ENCODE measurements at regions not wholly inside any gene's neighbourhood (a gene's known extent, or its start where the extent isn't known, plus 50 kb on each side); places are given as distances from the start of the nearest gene placed in this dataset.

DNA sequence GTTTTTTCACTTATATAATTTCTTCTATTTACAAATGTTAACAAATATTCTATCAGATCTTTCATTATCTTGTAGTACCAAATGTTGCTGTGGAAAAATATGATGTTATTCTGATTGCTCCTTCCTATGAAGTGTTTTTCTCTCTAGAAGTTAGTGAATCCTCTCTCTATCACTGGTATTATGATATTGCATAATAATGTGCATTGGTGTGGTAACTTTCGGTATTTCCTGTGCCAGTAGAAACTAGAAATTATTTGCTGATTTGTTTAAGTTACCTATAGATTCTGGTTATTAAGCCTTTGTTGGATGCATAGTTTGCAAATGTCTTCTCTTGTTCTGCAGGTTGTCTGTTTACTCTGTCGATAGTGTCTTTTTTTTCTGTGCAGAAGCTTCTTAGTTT is 342.5 kb downstream of the CENPW start:
- TF ChIP-seq EZH2phosphoT487 (IDR thresholded peaks at IDR 0.05; ENCODE audit: borderline replicate concordance, low read length) (no peak), EZH2 (IDR thresholded peaks at IDR 0.05; ENCODE audit: low read length, unreplicated experiment) (no peak)
- TF ChIP-seq, protein P1, sequence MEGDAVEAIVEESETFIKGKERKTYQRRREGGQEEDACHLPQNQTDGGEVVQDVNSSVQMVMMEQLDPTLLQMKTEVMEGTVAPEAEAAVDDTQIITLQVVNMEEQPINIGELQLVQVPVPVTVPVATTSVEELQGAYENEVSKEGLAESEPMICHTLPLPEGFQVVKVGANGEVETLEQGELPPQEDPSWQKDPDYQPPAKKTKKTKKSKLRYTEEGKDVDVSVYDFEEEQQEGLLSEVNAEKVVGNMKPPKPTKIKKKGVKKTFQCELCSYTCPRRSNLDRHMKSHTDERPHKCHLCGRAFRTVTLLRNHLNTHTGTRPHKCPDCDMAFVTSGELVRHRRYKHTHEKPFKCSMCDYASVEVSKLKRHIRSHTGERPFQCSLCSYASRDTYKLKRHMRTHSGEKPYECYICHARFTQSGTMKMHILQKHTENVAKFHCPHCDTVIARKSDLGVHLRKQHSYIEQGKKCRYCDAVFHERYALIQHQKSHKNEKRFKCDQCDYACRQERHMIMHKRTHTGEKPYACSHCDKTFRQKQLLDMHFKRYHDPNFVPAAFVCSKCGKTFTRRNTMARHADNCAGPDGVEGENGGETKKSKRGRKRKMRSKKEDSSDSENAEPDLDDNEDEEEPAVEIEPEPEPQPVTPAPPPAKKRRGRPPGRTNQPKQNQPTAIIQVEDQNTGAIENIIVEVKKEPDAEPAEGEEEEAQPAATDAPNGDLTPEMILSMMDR (conservative IDR thresholded peaks at IDR 0.05; ENCODE audit: low read depth, low read length) = no peak
- ATAC-seq = no peak
- BruUV-seq (replicated peaks) = no TSS peak

DNA sequence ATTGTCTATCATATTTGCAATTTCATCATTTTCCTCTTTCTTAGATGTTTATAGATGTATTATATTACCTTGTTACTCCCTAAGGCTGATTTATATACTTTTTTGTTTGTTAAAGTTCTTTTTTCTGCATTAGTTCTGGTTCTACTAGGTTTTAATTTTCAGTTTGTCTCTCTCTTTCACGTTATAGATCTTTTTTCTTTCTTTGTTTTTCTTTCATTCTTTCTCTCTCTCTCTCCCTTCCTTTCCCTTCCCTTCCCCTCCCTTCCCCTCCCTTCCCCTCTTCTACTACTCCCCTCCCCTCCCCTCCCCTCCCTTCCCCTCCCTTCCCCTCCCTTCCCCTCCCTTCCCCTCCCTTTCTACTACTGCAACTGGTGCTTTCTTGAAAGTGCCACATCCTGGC is 345.3 kb downstream of the CENPW start:
- intact Hi-C loops (cut with micrococcal nuclease) = no loop called here
- no peak overlapping the region for H3K9ac ChIP-seq (ENCODE audit: low read length)
- ChIA-PET POLR2A (ENCODE audit: unreplicated experiment) (no interaction called here), CTCF (no interaction called here)
- no peaks in the 10 kb centered on the region for H3K36me3 ChIP-seq (ENCODE audit: low read depth, low read length)
- H3K27ac ChIP-seq (ENCODE audit: low read length) = no peak overlapping the region
- ATAC-seq (no peak), DNase-seq (no peak)
- no peaks in the 10 kb centered on the region for H4K20me1 ChIP-seq (ENCODE audit: low read length)
- H3K79me2 ChIP-seq (ENCODE audit: low read length) = no peaks in the 10 kb centered on the region
- H3K4me2 ChIP-seq (ENCODE audit: low read length) = no peak overlapping the region
- H3K4me1 ChIP-seq (ENCODE audit: insufficient read depth, low read length) = no peaks in the 10 kb centered on the region
- no TSS peak for BruUV-seq (replicated peaks)
- H3F3A ChIP-seq (ENCODE audit: low read length, unreplicated experiment) = no peaks in the 10 kb centered on the region
- H3K4me3 ChIP-seq (ENCODE audit: low read length) = no peak overlapping the region
- TF ChIP-seq, protein P1 (conservative IDR thresholded peaks at IDR 0.05; ENCODE audit: low read depth, low read length) = no peak
- TF ChIP-seq EZH2phosphoT487 (IDR thresholded peaks at IDR 0.05; ENCODE audit: borderline replicate concordance, low read length) (no peak), EZH2 (IDR thresholded peaks at IDR 0.05; ENCODE audit: low read length, unreplicated experiment) (no peak)
- H3K9me3 ChIP-seq (ENCODE audit: low read length) = no peaks in the 10 kb centered on the region
- H3K27me3 ChIP-seq (ENCODE audit: low read length) = no peaks in the 10 kb centered on the region
- no peak overlapping the region for H2AFZ ChIP-seq (ENCODE audit: low read length)
- H3K9me2 ChIP-seq (replicated peaks; ENCODE audit: low read length) = no peaks in the 10 kb centered on the region

More for the DNA sequence above, 342.5 kb downstream of the CENPW start:
- Histone ChIP-seq H3K36me3 (ENCODE audit: low read depth, low read length) (no peaks in the 10 kb centered on the region), H3K4me2 (ENCODE audit: low read length) (no peak overlapping the region), H3K9me3 (ENCODE audit: low read length) (no peaks in the 10 kb centered on the region), H4K20me1 (ENCODE audit: low read length) (no peaks in the 10 kb centered on the region), H3K79me2 (ENCODE audit: low read length) (no peaks in the 10 kb centered on the region), H3K9ac (ENCODE audit: low read length) (no peak overlapping the region), H3F3A (ENCODE audit: low read length, unreplicated experiment) (no peaks in the 10 kb centered on the region), H2AFZ (ENCODE audit: low read length) (no peak overlapping the region), H3K9me2 (replicated peaks; ENCODE audit: low read length) (no peaks in the 10 kb centered on the region), H3K27ac (ENCODE audit: low read length) (no peak overlapping the region), H3K4me1 (ENCODE audit: insufficient read depth, low read length) (no peaks in the 10 kb centered on the region), H3K4me3 (ENCODE audit: low read length) (no peak overlapping the region), H3K27me3 (ENCODE audit: low read length) (no peaks in the 10 kb centered on the region)
- no peak for DNase-seq
- intact Hi-C loops (cut with micrococcal nuclease) = no loop called here
- ChIA-PET POLR2A (ENCODE audit: unreplicated experiment) (no interaction called here), CTCF (no interaction called here)

DNA sequence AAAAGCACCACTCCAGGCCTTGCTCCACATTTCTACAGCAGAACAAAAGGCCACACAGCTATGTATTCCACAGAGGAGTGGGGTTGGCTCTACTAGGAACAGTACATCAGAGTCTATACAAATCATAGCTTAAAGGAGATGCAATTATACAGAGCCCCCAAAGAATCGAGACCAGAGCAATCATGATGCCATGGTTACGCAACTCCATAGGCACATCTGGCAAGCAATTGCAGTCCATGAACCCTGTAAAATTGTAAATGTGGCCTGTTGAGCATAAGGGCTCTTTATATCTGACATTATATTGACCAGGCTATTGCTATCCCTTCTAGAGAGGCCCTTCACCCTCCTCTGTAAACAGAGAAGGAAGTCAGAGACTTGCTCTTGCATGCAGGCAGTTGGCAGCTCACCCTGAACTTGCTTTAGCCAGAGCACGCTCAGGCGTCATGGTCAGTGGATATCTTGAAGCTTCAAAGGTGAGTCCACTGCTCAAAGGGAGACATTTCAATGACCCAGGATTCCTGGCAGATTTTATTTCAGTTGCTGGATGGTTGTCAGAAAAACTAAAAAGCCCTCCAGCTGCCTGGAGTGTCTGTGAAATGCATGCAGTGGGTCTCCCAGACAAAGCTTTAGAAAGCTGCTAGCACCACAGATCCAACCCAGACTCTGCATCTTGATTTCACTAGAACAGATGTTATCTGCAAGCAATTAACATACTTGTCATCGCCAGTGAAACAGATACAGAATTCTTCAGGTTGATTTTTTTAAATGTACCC is 357.2 kb downstream of the CENPW start:
- ATAC-seq (no peak), DNase-seq (no peak)
- Histone ChIP-seq H4K20me1 (ENCODE audit: low read length) (no peaks in the 10 kb centered on the region), H3K4me3 (ENCODE audit: low read length) (no peak overlapping the region), H3K4me2 (ENCODE audit: low read length) (no peak overlapping the region), H3K27ac (ENCODE audit: low read length) (no peak overlapping the region), H3K36me3 (ENCODE audit: low read depth, low read length) (no peaks in the 10 kb centered on the region), H3K9me2 (replicated peaks; ENCODE audit: low read length) (no peaks in the 10 kb centered on the region), H3K9ac (ENCODE audit: low read length) (no peak overlapping the region), H3K4me1 (ENCODE audit: insufficient read depth, low read length) (no peaks in the 10 kb centered on the region), H3K9me3 (ENCODE audit: low read length) (no peaks in the 10 kb centered on the region), H3K27me3 (ENCODE audit: low read length) (no peaks in the 10 kb centered on the region), H3F3A (ENCODE audit: low read length, unreplicated experiment) (no peaks in the 10 kb centered on the region), H3K79me2 (ENCODE audit: low read length) (no peaks in the 10 kb centered on the region), H2AFZ (ENCODE audit: low read length) (no peak overlapping the region)
- no TSS peak for BruUV-seq (replicated peaks)
- POLR2A ChIA-PET (ENCODE audit: unreplicated experiment) = no interaction called here
- intact Hi-C loops (cut with micrococcal nuclease) = no loop called here
- TF ChIP-seq EZH2phosphoT487 (IDR thresholded peaks at IDR 0.05; ENCODE audit: borderline replicate concordance, low read length) (no peak), EZH2 (IDR thresholded peaks at IDR 0.05; ENCODE audit: low read length, unreplicated experiment) (no peak)
- TF ChIP-seq, protein P1 (conservative IDR thresholded peaks at IDR 0.05; ENCODE audit: low read depth, low read length) = no peak
- CTCF ChIA-PET = no interaction called here
